Astrocyte (in vitro differentiated cells and primary cell): ENCODE measurements at regions not wholly inside any gene's neighbourhood (a gene's known extent, or its start where the extent isn't known, plus 50 kb on each side); places are given as distances from the start of the nearest gene placed in this dataset.

ENCODE experiments used
- CTCF ChIP-seq: IDR thresholded peaks from 2 replicates; pipeline ENCODE4 v1.5.1; 2011; ENCODE audit warnings: low read depth, mild to moderate bottlenecking, inconsistent platforms, low read length, moderate library complexity; ENCODE audit not compliant: insufficient read depth
- EZH2 ChIP-seq: IDR thresholded peaks from 2 replicates; pipeline ENCODE4 v1.6.1; 2012; ENCODE audit warnings: mild to moderate bottlenecking, low read length, inconsistent platforms; ENCODE audit not compliant: insufficient read depth

DNA sequence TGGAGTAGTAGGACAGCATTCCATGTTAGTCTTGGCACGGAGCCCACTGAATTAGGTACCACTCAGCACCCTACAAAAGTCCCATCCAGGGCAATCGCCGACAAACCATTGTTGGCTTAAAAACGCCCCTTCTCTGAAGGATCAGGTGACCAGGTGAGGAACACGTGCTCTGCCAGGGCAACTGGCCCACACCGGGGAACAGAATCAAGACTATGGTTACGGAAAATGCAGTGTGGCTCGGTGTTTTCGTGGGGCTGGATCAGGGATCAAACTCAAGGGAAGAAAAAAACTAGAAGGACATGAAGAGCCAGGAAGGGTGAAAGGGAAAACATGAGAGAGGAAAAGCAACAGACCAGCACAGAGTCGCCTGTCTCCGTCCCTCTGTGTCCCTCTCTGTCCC, 177.8 kb upstream of the ARID1B start:
- TF ChIP-seq CTCF (no peak), EZH2 (no peak)
